Psoas muscle (tissue), 7 donors: ENCODE measurements at regions not wholly inside any gene's neighbourhood (a gene's known extent, or its start where the extent isn't known, plus 50 kb on each side); places are given as distances from the start of the nearest gene placed in this dataset.

Experiments
- ATAC-seq, 4 donors: fragments of 200-7000 bp; cut with Tn5 transposase; one replicate each; pipeline ENCODE4 v1.9.1; 2020; ENCODE audit warnings: moderate library complexity in 3 of 4, mild to moderate bottlenecking in 2 of 4
- DNase-seq, 2 donors: peaks; one replicate each; pipeline ENCODE4 v3.0.0-alpha.2; 2020
- H3K27ac ChIP-seq: fragments of 200-600 bp; one replicate; pipeline ENCODE4 v1.8.0; 2022
- H3K27me3 ChIP-seq, 3 donors: fragments of 200-600 bp in 1 of 3; one replicate each; pipeline versions ENCODE4 v1.6.1 to v1.8.0; 2013 to 2022; ENCODE audit warnings: low read length in 2 of 3, mild to moderate bottlenecking in 2 of 3, moderate library complexity in 1 of 3; ENCODE audit not compliant: insufficient read depth in 3 of 3
- H3K36me3 ChIP-seq, 2 donors: fragments of 200-600 bp in 1 of 2; one replicate each; pipeline versions ENCODE4 v1.6.1 to v1.8.0; 2013 to 2022; ENCODE audit warnings: low read depth in 1 of 2, mild to moderate bottlenecking in 1 of 2, moderate library complexity in 1 of 2; ENCODE audit not compliant: insufficient read depth in 1 of 2
- H3K4me1 ChIP-seq: fragments of 200-600 bp; one replicate; pipeline ENCODE4 v1.8.0; 2022
- H3K4me3 ChIP-seq: fragments of 200-600 bp; one replicate; pipeline ENCODE4 v1.8.0; 2022; ENCODE audit warnings: mild to moderate bottlenecking
- H3K9me3 ChIP-seq: fragments of 200-600 bp; one replicate; pipeline ENCODE4 v1.8.0; 2022
- WGBS, 3 donors: extraction: QIAGEN DNeasy Blood & Tissue Kit; methylation state at CpG; one replicate each; pipeline versions ENCODE4 v1.1.6 to v1.1.7; 2013; 5-methylcytosine and 5-hydroxymethylcytosine counted together
- intact Hi-C, 2 donors: fragments of 100-400 bp; cut with DNase I; formaldehyde crosslinking; loops; one replicate each; pipeline versions ENCODE4 v1.11.0 to v1.14.2; 2022
- TF ChIP-seq, protein P1 (sequence below): fragments of 200-600 bp; IDR thresholded peaks from one replicate; pipeline ENCODE4 v1.8.0; 2022; ENCODE audit warnings: antibody characterized with exemption
- donor health status: healthy with polysubstance abuse.
- donor health status: DM: no; HTN: no; CAD: no; lungs with moderate emphysema.
- donor health status: Bipolar disorder and iron deficiency.
- donor health status: healthy.
- donor health status: DM: yes; HTN: yes; CAD: no.
- donor health status: DM: no; HTN: no; CAD: no.
- donor health status: DM: yes; HTN: yes; CAD: no.

GRCh38 chr9:89862316-89862715 lies 257.5 kb downstream of the GADD45G start:
- ATAC-seq (no peak), DNase-seq (no peak)
- Histone ChIP-seq H3K27ac (no peak overlapping the region), H3K27me3 (no peaks in the 10 kb centered on the region), H3K36me3 (no peaks in the 10 kb centered on the region), H3K4me1 (no peaks in the 10 kb centered on the region), H3K9me3 (no peaks in the 10 kb centered on the region), H3K4me3 (no peak overlapping the region)
- intact Hi-C loops, result no loop called here
- 76 to 84% (median 80%) methylated on average over 4 of the region's 4 CpGs for WGBS, 3 donors
- TF ChIP-seq, protein P1, sequence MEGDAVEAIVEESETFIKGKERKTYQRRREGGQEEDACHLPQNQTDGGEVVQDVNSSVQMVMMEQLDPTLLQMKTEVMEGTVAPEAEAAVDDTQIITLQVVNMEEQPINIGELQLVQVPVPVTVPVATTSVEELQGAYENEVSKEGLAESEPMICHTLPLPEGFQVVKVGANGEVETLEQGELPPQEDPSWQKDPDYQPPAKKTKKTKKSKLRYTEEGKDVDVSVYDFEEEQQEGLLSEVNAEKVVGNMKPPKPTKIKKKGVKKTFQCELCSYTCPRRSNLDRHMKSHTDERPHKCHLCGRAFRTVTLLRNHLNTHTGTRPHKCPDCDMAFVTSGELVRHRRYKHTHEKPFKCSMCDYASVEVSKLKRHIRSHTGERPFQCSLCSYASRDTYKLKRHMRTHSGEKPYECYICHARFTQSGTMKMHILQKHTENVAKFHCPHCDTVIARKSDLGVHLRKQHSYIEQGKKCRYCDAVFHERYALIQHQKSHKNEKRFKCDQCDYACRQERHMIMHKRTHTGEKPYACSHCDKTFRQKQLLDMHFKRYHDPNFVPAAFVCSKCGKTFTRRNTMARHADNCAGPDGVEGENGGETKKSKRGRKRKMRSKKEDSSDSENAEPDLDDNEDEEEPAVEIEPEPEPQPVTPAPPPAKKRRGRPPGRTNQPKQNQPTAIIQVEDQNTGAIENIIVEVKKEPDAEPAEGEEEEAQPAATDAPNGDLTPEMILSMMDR, result no peak

DNA sequence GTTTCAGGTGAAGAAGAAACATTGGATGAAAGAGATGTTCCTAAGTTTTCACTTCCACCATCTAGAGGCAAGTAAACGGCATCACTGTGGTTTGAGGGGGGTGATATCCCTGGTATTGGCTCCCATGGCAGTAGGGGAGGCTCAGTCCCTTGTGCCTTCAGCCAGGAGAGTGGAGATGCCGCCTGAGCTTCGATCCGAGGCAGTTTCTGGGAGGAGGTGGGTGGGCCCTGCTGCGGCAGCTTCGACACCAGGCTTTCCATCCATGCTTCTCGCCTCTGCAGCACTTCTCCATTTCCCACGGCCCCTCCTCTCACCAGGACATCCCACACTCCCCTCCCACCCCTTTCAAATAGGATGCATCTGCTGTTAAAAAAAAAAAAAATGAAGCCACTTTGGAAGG lies 258.3 kb downstream of the GADD45G start:
- WGBS, 3 donors, result 89 to 92% (median 91%) methylated on average over 8 of the region's 8 CpGs
- Histone ChIP-seq H3K4me1 (no peaks in the 10 kb centered on the region), H3K36me3 (no peaks in the 10 kb centered on the region), H3K27ac (no peak overlapping the region), H3K9me3 (no peaks in the 10 kb centered on the region), H3K27me3 (no peaks in the 10 kb centered on the region), H3K4me3 (no peak overlapping the region)
- DNase-seq (no peak), ATAC-seq (no peak)
- intact Hi-C loops, result no loop called here
- TF ChIP-seq, protein P1, result no peak

DNA sequence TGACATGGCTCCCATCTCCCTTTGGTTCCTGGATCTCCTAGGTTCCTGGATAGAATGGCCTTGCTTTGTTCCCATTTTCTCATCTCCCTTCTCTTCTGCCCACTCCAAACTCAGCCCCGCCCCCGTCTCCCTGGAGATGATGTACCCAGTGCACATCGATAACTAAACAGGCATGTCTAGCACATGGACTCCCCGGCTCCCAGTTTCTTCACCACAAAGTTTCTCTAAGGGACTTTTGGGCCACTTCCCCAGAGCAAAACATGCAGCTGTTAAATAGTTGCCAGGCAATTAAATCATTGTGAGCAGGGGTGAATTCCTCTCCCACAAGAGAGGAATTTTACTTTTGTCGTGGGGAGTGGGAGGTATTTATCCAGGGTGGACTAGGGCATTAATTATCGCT lies 259.0 kb downstream of the GADD45G start:
- no peak overlapping the region for H3K27ac ChIP-seq
- H3K9me3 ChIP-seq, result no peaks in the 10 kb centered on the region
- no peak for ATAC-seq
- H3K4me1 ChIP-seq, result no peaks in the 10 kb centered on the region
- no peaks in the 10 kb centered on the region for H3K36me3 ChIP-seq
- WGBS, 3 donors, result 66 to 77% (median 69%) methylated on average over 6 of the region's 6 CpGs
- TF ChIP-seq, protein P1, result no peak
- DNase-seq, result no peak
- no peaks in the 10 kb centered on the region for H3K27me3 ChIP-seq
- intact Hi-C loops, result no loop called here
- no peak overlapping the region for H3K4me3 ChIP-seq

DNA sequence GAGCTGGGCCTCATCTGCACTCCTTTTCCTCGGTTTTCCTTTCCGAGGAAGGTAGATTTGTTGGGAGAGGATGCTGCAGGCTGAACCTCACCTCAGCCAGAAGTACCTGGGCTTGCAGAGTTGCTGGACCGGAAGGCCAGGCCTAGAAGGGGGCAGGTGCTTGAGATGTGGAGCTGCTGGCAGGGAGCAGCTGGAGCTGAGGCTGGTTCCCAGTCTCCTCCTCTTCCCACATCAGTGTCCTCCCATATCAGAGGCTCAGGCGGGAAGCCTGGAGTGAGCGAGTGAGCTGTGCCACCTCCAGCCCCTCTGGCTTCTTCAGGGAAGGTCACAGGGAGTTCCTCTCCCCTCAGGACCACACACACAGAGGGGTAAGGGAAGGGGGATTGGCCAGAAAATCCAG lies 259.4 kb downstream of the GADD45G start:
- TF ChIP-seq, protein P1, result no peak
- ATAC-seq, result no peak
- WGBS, 3 donors, result 83 to 86% (median 85%) methylated on average over 5 of the region's 5 CpGs
- Histone ChIP-seq H3K36me3 (no peaks in the 10 kb centered on the region), H3K27me3 (no peaks in the 10 kb centered on the region), H3K27ac (no peak overlapping the region), H3K9me3 (no peaks in the 10 kb centered on the region), H3K4me3 (no peak overlapping the region), H3K4me1 (no peaks in the 10 kb centered on the region)
- intact Hi-C loops, result no loop called here
- DNase-seq, result no peak

DNA sequence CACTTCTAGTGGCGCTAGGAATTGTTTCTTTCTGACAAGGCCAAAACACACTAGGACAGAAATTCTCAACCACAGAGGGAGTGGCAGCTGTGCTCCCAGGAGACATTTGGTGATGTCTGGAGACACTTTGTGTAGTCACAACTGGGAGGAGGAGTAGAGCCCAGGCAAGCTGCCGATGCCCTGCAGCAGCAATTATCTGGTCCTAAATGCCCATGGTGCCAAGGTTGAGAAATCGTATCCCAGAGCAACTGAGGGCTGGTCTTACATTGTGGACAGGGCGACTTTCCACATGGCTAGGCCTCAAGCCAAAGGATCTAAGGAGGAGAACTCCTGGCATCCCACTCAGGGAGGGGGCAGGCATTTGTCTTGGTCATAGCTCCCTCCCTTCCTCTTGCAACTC lies 259.9 kb downstream of the GADD45G start:
- no peak overlapping the region for H3K27ac ChIP-seq
- ATAC-seq (peak; percentile 17 to 67 (median 38)), DNase-seq (no peak)
- intact Hi-C loops, result no loop called here
- no peaks in the 10 kb centered on the region for H3K9me3 ChIP-seq
- 46 to 75% (median 48%) methylated on average over 4 of the region's 4 CpGs for WGBS, 3 donors
- H3K36me3 ChIP-seq, result no peaks in the 10 kb centered on the region
- H3K27me3 ChIP-seq, result no peaks in the 10 kb centered on the region
- no peak overlapping the region for H3K4me3 ChIP-seq
- no peaks in the 10 kb centered on the region for H3K4me1 ChIP-seq
- TF ChIP-seq, protein P1, result no peak
